ENCODE measurements at regions not wholly inside any gene's neighbourhood (a gene's known extent, or its start where the extent isn't known, plus 50 kb on each side); places are given as distances from the start of the nearest gene placed in this dataset.

DNA sequence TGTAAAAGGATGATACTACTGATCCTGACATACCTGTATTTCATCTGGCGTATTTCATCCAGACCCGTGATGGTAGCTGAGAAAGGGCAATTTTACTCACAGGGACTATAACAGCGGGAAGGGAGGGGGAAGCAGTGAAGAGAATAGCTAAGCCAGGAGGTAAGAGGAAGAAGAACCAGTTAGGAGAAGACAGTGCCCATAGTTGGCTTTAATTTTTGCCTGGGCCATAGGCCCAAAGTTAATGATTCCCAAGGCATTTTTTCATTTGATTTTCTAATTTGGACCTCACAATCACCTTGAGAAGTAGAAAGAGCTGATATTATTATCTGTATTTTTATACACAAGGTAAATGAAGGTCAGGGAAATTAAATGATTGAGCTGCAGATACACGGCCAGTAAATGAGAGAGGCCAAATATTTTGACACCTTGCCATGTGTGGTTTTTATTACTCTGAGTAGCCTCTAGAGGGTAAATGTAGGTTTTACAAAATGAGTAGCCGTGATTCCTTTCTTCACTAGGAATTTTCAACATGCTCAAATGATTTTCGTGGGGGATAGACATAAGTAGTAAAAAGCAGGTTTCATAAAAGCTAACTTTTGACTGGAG lies 382.2 kb downstream of the FUT8 start:
- TF ChIP-seq, protein P1, sequence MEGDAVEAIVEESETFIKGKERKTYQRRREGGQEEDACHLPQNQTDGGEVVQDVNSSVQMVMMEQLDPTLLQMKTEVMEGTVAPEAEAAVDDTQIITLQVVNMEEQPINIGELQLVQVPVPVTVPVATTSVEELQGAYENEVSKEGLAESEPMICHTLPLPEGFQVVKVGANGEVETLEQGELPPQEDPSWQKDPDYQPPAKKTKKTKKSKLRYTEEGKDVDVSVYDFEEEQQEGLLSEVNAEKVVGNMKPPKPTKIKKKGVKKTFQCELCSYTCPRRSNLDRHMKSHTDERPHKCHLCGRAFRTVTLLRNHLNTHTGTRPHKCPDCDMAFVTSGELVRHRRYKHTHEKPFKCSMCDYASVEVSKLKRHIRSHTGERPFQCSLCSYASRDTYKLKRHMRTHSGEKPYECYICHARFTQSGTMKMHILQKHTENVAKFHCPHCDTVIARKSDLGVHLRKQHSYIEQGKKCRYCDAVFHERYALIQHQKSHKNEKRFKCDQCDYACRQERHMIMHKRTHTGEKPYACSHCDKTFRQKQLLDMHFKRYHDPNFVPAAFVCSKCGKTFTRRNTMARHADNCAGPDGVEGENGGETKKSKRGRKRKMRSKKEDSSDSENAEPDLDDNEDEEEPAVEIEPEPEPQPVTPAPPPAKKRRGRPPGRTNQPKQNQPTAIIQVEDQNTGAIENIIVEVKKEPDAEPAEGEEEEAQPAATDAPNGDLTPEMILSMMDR (conservative IDR thresholded peaks at IDR 0.05; ENCODE audit: low read depth, low read length) = no peak
- no peak for TF ChIP-seq EZH2 (IDR thresholded peaks at IDR 0.05; ENCODE audit: borderline replicate concordance, low read depth, low read length, poor library complexity, severe bottlenecking)
